Endothelial cell of umbilical vein (primary cell): ENCODE measurements at regions not wholly inside any gene's neighbourhood (a gene's known extent, or its start where the extent isn't known, plus 50 kb on each side); places are given as distances from the start of the nearest gene placed in this dataset.

Experiments
- EZH2 ChIP-seq: IDR thresholded peaks from 2 replicates; pipeline ENCODE4 v1.6.1; 2012; ENCODE audit warnings: borderline replicate concordance, low read depth, mild to moderate bottlenecking, moderate library complexity, low read length, inconsistent platforms; ENCODE audit not compliant: severe bottlenecking
- FOS ChIP-seq: IDR thresholded peaks from 2 replicates; pipeline ENCODE4 v1.6.1; 2011; ENCODE audit warnings: mild to moderate bottlenecking, low read length, moderate library complexity, borderline replicate concordance; ENCODE audit not compliant: insufficient read depth
- GATA2 ChIP-seq: IDR thresholded peaks from 2 replicates; pipeline ENCODE4 v1.7.0; 2011; ENCODE audit warnings: low read depth, mild to moderate bottlenecking, moderate library complexity, mixed read lengths, low read length; ENCODE audit not compliant: insufficient read length, insufficient read depth
- JUN ChIP-seq: IDR thresholded peaks from 2 replicates; pipeline ENCODE4 v1.6.1; 2011; ENCODE audit warnings: borderline replicate concordance, low read depth; ENCODE audit not compliant: insufficient read length, insufficient read depth
- MYC ChIP-seq: IDR thresholded peaks from one replicate; pipeline ENCODE4 v1.6.1; 2011; ENCODE audit warnings: mild to moderate bottlenecking, low read depth, low read length
- POLR2A ChIP-seq: IDR thresholded peaks from 2 replicates; pipeline ENCODE4 v1.6.1; 2012; ENCODE audit warnings: low read depth, mild to moderate bottlenecking, control low read depth, low read length
- POLR2AphosphoS5 ChIP-seq: IDR thresholded peaks from 2 replicates; pipeline ENCODE4 v1.6.1; 2012; ENCODE audit warnings: low read depth, mild to moderate bottlenecking, control low read depth, low read length, moderate library complexity; ENCODE audit not compliant: insufficient read depth
- TF ChIP-seq, protein P1 (sequence below), 2 donors: IDR thresholded peaks; 1 replicate in 1 of 2; 2 replicates in 1 of 2; pipeline ENCODE4 v1.5.1; 2011; ENCODE audit warnings: low read length in 2 of 2, mild to moderate bottlenecking in 2 of 2, moderate library complexity in 2 of 2, control low read depth in 1 of 2, inconsistent platforms in 1 of 2, low read depth in 1 of 2; ENCODE audit not compliant: insufficient read depth in 1 of 2; ENCODE audit errors: extremely low read depth in 1 of 2
- TF ChIP-seq, protein P2 (sequence below): IDR thresholded peaks from 2 replicates; pipeline ENCODE4 v1.6.1; 2011; ENCODE audit not compliant: insufficient read depth, insufficient read length

DNA sequence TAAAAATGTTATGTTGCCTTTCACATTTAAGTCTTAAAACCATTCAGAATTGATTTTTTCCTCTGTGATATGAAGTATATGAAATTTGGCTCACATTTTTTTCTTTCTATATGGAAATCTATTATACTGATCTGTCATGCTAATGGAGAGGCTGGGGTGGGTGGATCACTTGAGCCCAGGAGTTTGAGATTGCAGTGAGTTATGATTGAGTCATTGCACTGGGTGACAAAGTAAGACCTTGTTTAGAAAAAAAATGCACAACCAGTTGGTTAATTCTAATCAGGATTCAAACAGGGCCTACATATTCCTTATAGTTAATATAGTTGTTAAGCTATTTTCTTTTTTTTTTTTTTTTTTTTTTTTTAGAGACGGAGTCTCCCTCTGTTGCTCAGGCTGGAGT lies 230.5 kb downstream of the MFSD1 start:
- TF ChIP-seq, protein P1, sequence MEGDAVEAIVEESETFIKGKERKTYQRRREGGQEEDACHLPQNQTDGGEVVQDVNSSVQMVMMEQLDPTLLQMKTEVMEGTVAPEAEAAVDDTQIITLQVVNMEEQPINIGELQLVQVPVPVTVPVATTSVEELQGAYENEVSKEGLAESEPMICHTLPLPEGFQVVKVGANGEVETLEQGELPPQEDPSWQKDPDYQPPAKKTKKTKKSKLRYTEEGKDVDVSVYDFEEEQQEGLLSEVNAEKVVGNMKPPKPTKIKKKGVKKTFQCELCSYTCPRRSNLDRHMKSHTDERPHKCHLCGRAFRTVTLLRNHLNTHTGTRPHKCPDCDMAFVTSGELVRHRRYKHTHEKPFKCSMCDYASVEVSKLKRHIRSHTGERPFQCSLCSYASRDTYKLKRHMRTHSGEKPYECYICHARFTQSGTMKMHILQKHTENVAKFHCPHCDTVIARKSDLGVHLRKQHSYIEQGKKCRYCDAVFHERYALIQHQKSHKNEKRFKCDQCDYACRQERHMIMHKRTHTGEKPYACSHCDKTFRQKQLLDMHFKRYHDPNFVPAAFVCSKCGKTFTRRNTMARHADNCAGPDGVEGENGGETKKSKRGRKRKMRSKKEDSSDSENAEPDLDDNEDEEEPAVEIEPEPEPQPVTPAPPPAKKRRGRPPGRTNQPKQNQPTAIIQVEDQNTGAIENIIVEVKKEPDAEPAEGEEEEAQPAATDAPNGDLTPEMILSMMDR (IDR thresholded peaks at IDR 0.05; ENCODE audit: extremely low read depth in 1 of 2, insufficient read depth in 1 of 2, low read depth in 1 of 2, low read length in 2 of 2) = no peak
- TF ChIP-seq POLR2AphosphoS5 (no peak), JUN (no peak), EZH2 (no peak), POLR2A (no peak), MYC (no peak), GATA2 (no peak), FOS (no peak)
- TF ChIP-seq, protein P2, sequence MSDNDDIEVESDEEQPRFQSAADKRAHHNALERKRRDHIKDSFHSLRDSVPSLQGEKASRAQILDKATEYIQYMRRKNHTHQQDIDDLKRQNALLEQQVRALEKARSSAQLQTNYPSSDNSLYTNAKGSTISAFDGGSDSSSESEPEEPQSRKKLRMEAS = no peak
